GM23338 (cell line): ENCODE measurements at regions not wholly inside any gene's neighbourhood (a gene's known extent, or its start where the extent isn't known, plus 50 kb on each side); places are given as distances from the start of the nearest gene placed in this dataset.

Experiments used
- EZH2phosphoT487 ChIP-seq: fragments of 200-600 bp; sonication (generic); IDR thresholded peaks from one replicate; pipeline ENCODE4 v1.8.1; 2018; ENCODE audit warnings: antibody characterized with exemption; ENCODE audit not compliant: unreplicated experiment
- POLR2AphosphoS5 ChIP-seq: IDR thresholded peaks from 2 replicates; pipeline ENCODE4 v1.6.1; 2016; ENCODE audit warnings: antibody characterized with exemption, low read depth
- TF ChIP-seq, protein P1 (sequence below), 2 experiments: fragments of 200-600 bp in 1 of 2; sonication (generic) in 1 of 2; conservative IDR thresholded peaks; 2 replicates each; pipeline versions ENCODE4 v1.5.1 to v1.6.1; 2016 to 2017; ENCODE audit warnings: antibody characterized with exemption in 2 of 2, low read depth in 2 of 2, mild to moderate bottlenecking in 2 of 2, moderate library complexity in 1 of 2

DNA sequence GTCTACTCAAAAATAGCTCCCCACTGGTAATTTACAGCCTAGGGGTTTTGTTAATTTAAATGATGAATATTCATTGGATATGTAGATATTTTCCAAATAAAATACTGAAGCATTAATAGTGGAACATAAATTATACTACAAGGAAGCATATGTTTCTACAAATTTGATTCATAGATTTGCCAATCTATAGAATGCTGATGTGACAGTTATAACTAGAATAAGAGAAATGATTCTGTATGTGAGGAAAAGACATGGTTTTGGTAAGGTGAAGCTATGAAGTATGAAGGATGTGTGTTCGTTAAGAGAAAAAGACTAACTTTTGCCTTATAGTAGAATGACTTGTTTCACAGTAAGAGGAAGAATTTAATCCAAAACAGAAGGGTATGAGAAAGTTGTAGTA, 61.3 kb downstream of the IARS1 start:
- TF ChIP-seq EZH2phosphoT487 (no peak), POLR2AphosphoS5 (no peak)
- TF ChIP-seq, protein P1, sequence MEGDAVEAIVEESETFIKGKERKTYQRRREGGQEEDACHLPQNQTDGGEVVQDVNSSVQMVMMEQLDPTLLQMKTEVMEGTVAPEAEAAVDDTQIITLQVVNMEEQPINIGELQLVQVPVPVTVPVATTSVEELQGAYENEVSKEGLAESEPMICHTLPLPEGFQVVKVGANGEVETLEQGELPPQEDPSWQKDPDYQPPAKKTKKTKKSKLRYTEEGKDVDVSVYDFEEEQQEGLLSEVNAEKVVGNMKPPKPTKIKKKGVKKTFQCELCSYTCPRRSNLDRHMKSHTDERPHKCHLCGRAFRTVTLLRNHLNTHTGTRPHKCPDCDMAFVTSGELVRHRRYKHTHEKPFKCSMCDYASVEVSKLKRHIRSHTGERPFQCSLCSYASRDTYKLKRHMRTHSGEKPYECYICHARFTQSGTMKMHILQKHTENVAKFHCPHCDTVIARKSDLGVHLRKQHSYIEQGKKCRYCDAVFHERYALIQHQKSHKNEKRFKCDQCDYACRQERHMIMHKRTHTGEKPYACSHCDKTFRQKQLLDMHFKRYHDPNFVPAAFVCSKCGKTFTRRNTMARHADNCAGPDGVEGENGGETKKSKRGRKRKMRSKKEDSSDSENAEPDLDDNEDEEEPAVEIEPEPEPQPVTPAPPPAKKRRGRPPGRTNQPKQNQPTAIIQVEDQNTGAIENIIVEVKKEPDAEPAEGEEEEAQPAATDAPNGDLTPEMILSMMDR (conservative IDR thresholded peaks at IDR 0.05; ENCODE audit: low read depth in 2 of 2), result no peak
